Keratinocyte (primary cell): ENCODE measurements at regions not wholly inside any gene's neighbourhood (a gene's known extent, or its start where the extent isn't known, plus 50 kb on each side); places are given as distances from the start of the nearest gene placed in this dataset.

Experiments
- DNase-seq: peaks from one replicate; pipeline ENCODE4 v3.0.0-alpha.2; 2011; ENCODE audit warnings: low read depth, missing footprints, low spot score
- FAIRE-seq: peaks from 2 replicates; lab custom pipeline; 2011; peaks lifted over from hg19 to GRCh38; lab: Jason Lieb, UNC
- H2AFZ ChIP-seq: 2 replicates; pipeline ENCODE4 v1.6.0; 2012; ENCODE audit warnings: low read length, control low read depth, inconsistent platforms; ENCODE audit not compliant: control insufficient read depth
- H3K27ac ChIP-seq: 2 replicates; pipeline ENCODE4 v1.5.1; 2011; ENCODE audit warnings: low read length; ENCODE audit not compliant: control insufficient read depth, insufficient read depth
- H3K27me3 ChIP-seq: 3 replicates; pipeline ENCODE4 v1.6.0; 2011; ENCODE audit warnings: low read length; ENCODE audit not compliant: control insufficient read depth, insufficient read depth; ENCODE audit errors: extremely low read depth
- H3K36me3 ChIP-seq, 2 experiments: 2 replicates in 1 of 2; 3 replicates in 1 of 2; pipeline ENCODE4 v1.5.1; 2011; ENCODE audit warnings: low read length in 2 of 2, mild to moderate bottlenecking in 1 of 2; ENCODE audit not compliant: control insufficient read depth in 2 of 2, insufficient read depth in 2 of 2; ENCODE audit errors: extremely low read depth in 1 of 2
- H3K4me1 ChIP-seq: 3 replicates; pipeline ENCODE4 v1.5.1; 2011; ENCODE audit warnings: low read length; ENCODE audit not compliant: control insufficient read depth, insufficient read depth; ENCODE audit errors: extremely low read depth
- H3K4me2 ChIP-seq: 3 replicates; pipeline ENCODE4 v1.6.0; 2011; ENCODE audit warnings: low read depth, low read length; ENCODE audit not compliant: control insufficient read depth, insufficient read depth; ENCODE audit errors: extremely low read depth
- H3K4me3 ChIP-seq, 3 experiments: fragments of 200-600 bp in 1 of 3; sonication (generic) in 1 of 3; 2 replicates in 2 of 3; 3 replicates in 1 of 3; pipeline ENCODE4 v1.5.1; 2011 to 2016; ENCODE audit warnings: low read length in 3 of 3, mild to moderate bottlenecking in 3 of 3, control low read depth in 2 of 3, inconsistent platforms in 1 of 3, low read depth in 1 of 3, mixed read lengths in 1 of 3, mixed run types in 1 of 3, moderate library complexity in 1 of 3; ENCODE audit not compliant: control insufficient read depth in 2 of 3, insufficient read depth in 2 of 3; ENCODE audit errors: extremely low read depth in 1 of 3
- H3K79me2 ChIP-seq: 2 replicates; pipeline ENCODE4 v1.6.0; 2012; ENCODE audit warnings: low read length; ENCODE audit not compliant: control insufficient read depth, insufficient read depth
- H3K9ac ChIP-seq: 3 replicates; pipeline ENCODE4 v1.6.0; 2011; ENCODE audit warnings: low read length; ENCODE audit not compliant: control insufficient read depth, insufficient read depth; ENCODE audit errors: extremely low read depth
- H3K9me1 ChIP-seq: 3 replicates; pipeline ENCODE4 v1.6.0; 2011; ENCODE audit warnings: low read length; ENCODE audit not compliant: control insufficient read depth, insufficient read depth; ENCODE audit errors: extremely low read depth
- H3K9me3 ChIP-seq: 2 replicates; pipeline ENCODE4 v1.5.1; 2012; ENCODE audit warnings: low read depth, low read length; ENCODE audit not compliant: control insufficient read depth
- H4K20me1 ChIP-seq: 3 replicates; pipeline ENCODE4 v1.6.0; 2011; ENCODE audit warnings: low read length; ENCODE audit not compliant: control insufficient read depth, insufficient read depth; ENCODE audit errors: extremely low read depth
- EZH2 ChIP-seq: IDR thresholded peaks from one replicate; pipeline ENCODE4 v1.6.1; 2012; ENCODE audit warnings: inconsistent platforms, mild to moderate bottlenecking, low read length, moderate library complexity
- dilution Hi-C: fragments of 300-500 bp; cut with MboI; formaldehyde crosslinking; loops from one replicate; pipeline ENCODE4 v1.7.0; 2020; ENCODE audit warnings: low sequenced_read_pairs; ENCODE audit not compliant: extremely low pct_ligation_motif_present
- TF ChIP-seq, protein P1 (sequence below), 3 experiments: IDR thresholded peaks in 1 of 3; conservative IDR thresholded peaks in 1 of 3; optimal IDR thresholded peaks in 1 of 3; 2 replicates in 2 of 3; 3 replicates in 1 of 3; pipeline versions ENCODE3 to v1.5.1; 2011; ENCODE audit warnings: low read length in 3 of 3, mild to moderate bottlenecking in 3 of 3, moderate library complexity in 2 of 3, control low read depth in 1 of 3, inconsistent platforms in 1 of 3; ENCODE audit not compliant: insufficient read depth in 2 of 3; ENCODE audit errors: extremely low read depth in 1 of 3

DNA sequence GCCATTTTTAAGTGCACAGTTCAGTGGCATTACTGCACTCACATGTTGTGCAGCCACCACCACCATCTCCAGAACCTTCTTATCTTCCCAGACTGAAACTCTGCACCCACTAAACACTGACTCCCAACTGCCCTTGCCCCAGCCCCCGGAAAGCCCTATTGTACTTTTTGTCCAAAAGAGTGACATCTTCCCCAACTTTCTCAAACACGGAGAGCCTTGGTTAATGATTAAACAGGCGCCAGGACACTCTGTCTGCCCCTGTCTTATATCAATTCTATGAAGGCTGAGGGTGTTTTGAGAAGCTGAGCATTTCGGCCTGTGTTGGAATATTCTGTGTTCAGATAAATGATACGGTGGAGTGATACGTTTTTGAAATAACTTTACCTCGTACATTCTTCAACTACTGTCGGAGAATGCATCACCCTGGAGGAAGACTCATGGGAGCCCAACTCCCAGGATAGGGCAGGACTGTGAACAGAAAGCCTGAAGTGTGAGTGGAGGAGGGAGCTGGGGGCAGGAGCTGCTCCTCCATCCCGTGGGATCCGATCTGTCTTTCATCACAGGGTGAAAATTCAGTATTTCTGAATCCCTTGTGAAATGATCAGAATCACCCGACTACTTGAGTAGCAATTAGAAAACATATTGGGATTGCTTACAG, 68.7 kb upstream of the FOXC1 start:
- TF ChIP-seq, protein P1, sequence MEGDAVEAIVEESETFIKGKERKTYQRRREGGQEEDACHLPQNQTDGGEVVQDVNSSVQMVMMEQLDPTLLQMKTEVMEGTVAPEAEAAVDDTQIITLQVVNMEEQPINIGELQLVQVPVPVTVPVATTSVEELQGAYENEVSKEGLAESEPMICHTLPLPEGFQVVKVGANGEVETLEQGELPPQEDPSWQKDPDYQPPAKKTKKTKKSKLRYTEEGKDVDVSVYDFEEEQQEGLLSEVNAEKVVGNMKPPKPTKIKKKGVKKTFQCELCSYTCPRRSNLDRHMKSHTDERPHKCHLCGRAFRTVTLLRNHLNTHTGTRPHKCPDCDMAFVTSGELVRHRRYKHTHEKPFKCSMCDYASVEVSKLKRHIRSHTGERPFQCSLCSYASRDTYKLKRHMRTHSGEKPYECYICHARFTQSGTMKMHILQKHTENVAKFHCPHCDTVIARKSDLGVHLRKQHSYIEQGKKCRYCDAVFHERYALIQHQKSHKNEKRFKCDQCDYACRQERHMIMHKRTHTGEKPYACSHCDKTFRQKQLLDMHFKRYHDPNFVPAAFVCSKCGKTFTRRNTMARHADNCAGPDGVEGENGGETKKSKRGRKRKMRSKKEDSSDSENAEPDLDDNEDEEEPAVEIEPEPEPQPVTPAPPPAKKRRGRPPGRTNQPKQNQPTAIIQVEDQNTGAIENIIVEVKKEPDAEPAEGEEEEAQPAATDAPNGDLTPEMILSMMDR (optimal IDR thresholded peaks at IDR 0.05 in 1 of 3, IDR thresholded peaks at IDR 0.05 in 1 of 3, conservative IDR thresholded peaks at IDR 0.05 in 1 of 3; ENCODE audit: extremely low read depth in 1 of 3, insufficient read depth in 2 of 3, low read length in 3 of 3) = no peak
- no peak for TF ChIP-seq EZH2
- H2AFZ ChIP-seq = no peak overlapping the region

GRCh38 chr6:1542335-1542734, 67.4 kb upstream of the FOXC1 start:
- dilution Hi-C loops = no loop called here
- no peaks in the 10 kb centered on the region for H4K20me1 ChIP-seq
- no peak overlapping the region for H3K4me2 ChIP-seq
- no peaks in the 10 kb centered on the region for H3K9me1 ChIP-seq
- no peaks in the 10 kb centered on the region for H3K79me2 ChIP-seq
- no peak overlapping the region for H3K27ac ChIP-seq
- no peak overlapping the region for H2AFZ ChIP-seq
- FAIRE-seq = no peak
- H3K9ac ChIP-seq = no peak overlapping the region
- peaks cover 2% of the 10 kb centered on the region for H3K9me3 ChIP-seq
- H3K27me3 ChIP-seq = no peaks in the 10 kb centered on the region
- peaks cover 3% of the 10 kb centered on the region for H3K4me1 ChIP-seq
- no peak overlapping the region for H3K4me3 ChIP-seq
- DNase-seq = no peak
- TF ChIP-seq EZH2 = no peak
- TF ChIP-seq, protein P1 (optimal IDR thresholded peaks at IDR 0.05 in 1 of 3, IDR thresholded peaks at IDR 0.05 in 1 of 3, conservative IDR thresholded peaks at IDR 0.05 in 1 of 3; ENCODE audit: extremely low read depth in 1 of 3, insufficient read depth in 2 of 3, low read length in 3 of 3) = no peak
- no peaks in the 10 kb centered on the region for H3K36me3 ChIP-seq

More for the DNA sequence above, 68.7 kb upstream of the FOXC1 start:
- H4K20me1 ChIP-seq = no peaks in the 10 kb centered on the region
- peaks cover 2% of the 10 kb centered on the region for H3K9me3 ChIP-seq
- H3K4me3 ChIP-seq = no peak overlapping the region
- FAIRE-seq (no peak), DNase-seq (no peak)
- H3K36me3 ChIP-seq = no peaks in the 10 kb centered on the region
- H3K27me3 ChIP-seq = no peaks in the 10 kb centered on the region
- peaks cover 3% of the 10 kb centered on the region for H3K4me1 ChIP-seq
- no peaks in the 10 kb centered on the region for H3K9me1 ChIP-seq
- dilution Hi-C loops = no loop called here
- no peak overlapping the region for H3K9ac ChIP-seq
- H3K4me2 ChIP-seq = no peak overlapping the region
- no peaks in the 10 kb centered on the region for H3K79me2 ChIP-seq
- H3K27ac ChIP-seq = no peak overlapping the region
